ENCODE measurements at regions not wholly inside any gene's neighbourhood (a gene's known extent, or its start where the extent isn't known, plus 50 kb on each side); places are given as distances from the start of the nearest gene placed in this dataset.

DNA sequence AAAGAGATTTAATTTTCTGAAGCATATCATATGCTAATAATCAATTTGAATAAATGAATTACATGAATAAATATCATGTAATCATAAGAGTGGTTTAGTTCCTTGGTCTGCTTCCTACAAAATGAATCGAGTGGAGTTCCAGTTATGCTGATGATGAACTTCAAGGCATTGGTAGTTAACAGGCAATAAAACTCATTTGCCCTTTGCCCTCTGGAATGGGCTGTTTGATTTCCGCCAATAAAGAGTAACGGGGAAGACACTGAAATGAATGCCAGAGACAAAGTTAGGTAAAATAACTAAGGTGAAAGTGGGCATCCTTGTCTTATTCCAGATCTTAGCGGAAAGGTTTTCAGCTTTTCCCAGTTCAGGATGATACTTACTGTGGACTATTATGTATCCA, 90.1 kb downstream of the C3orf38 start:
- TF ChIP-seq, protein P1, sequence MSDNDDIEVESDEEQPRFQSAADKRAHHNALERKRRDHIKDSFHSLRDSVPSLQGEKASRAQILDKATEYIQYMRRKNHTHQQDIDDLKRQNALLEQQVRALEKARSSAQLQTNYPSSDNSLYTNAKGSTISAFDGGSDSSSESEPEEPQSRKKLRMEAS (IDR thresholded peaks at IDR 0.05; ENCODE audit: low read depth, low read length) = no peak
- TF ChIP-seq MYC (IDR thresholded peaks at IDR 0.05; ENCODE audit: low read depth, low read length) = no peak
- TF ChIP-seq, protein P2, sequence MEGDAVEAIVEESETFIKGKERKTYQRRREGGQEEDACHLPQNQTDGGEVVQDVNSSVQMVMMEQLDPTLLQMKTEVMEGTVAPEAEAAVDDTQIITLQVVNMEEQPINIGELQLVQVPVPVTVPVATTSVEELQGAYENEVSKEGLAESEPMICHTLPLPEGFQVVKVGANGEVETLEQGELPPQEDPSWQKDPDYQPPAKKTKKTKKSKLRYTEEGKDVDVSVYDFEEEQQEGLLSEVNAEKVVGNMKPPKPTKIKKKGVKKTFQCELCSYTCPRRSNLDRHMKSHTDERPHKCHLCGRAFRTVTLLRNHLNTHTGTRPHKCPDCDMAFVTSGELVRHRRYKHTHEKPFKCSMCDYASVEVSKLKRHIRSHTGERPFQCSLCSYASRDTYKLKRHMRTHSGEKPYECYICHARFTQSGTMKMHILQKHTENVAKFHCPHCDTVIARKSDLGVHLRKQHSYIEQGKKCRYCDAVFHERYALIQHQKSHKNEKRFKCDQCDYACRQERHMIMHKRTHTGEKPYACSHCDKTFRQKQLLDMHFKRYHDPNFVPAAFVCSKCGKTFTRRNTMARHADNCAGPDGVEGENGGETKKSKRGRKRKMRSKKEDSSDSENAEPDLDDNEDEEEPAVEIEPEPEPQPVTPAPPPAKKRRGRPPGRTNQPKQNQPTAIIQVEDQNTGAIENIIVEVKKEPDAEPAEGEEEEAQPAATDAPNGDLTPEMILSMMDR (IDR thresholded peaks at IDR 0.05; ENCODE audit: low read depth, low read length) = no peak
- TF ChIP-seq POLR2A (IDR thresholded peaks at IDR 0.05; ENCODE audit: extremely low read depth, insufficient read length) = no peak
- no peak overlapping the region for H3K4me3 ChIP-seq (ENCODE audit: low read depth, low read length)
- no peak for DNase-seq (ENCODE audit: low read depth)

DNA sequence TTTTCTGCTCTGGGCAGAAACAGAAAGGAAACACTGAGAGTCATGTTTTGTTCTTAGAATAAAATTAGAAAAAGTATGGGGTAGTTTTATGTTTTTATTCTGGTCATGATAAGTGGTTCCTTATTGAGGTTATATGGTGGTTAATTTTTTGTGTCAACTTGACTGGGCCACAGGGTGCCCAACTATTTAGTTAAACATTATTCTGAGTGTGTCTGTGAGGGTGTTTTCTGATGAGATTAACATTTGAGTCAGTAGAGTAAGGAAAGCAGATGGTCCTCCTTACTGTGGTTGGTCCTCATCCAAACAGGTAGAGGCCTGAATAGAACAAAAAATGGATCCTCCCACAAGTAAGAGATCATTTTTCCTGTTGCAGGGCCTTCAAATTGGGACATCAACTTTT, 98.9 kb downstream of the C3orf38 start:
- TF ChIP-seq MYC (IDR thresholded peaks at IDR 0.05; ENCODE audit: low read depth, low read length) (no peak), POLR2A (IDR thresholded peaks at IDR 0.05; ENCODE audit: extremely low read depth, insufficient read length) (no peak)
- TF ChIP-seq, protein P2 (IDR thresholded peaks at IDR 0.05; ENCODE audit: low read depth, low read length) = no peak
- TF ChIP-seq, protein P1 (IDR thresholded peaks at IDR 0.05; ENCODE audit: low read depth, low read length) = no peak
- DNase-seq (ENCODE audit: low read depth) = no peak
- no peak overlapping the region for H3K4me3 ChIP-seq (ENCODE audit: low read depth, low read length)

DNA sequence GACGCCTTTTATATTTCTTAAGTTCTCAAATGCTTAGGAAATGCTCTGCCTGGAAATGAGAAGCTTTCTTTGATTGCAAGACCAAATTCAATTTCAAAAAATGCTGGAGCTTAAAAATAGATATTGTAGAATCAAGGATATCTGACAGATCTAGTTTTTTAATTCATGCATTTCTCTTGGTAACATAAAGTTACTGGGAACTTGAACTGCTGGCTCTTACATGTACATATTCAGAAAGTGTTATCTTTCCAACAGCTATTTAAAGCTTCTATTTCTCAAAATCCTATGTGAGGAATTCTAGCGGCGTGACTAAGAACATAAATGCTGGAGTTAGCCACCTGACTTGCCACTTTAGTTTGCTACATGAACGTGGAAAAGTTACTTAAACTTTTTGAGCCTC, 109.3 kb downstream of the C3orf38 start:
- H3K4me3 ChIP-seq (ENCODE audit: low read depth, low read length) = no peak overlapping the region
- no peak for DNase-seq (ENCODE audit: low read depth)
- TF ChIP-seq, protein P1 (IDR thresholded peaks at IDR 0.05; ENCODE audit: low read depth, low read length) = no peak
- no peak for TF ChIP-seq POLR2A (IDR thresholded peaks at IDR 0.05; ENCODE audit: extremely low read depth, insufficient read length)
- TF ChIP-seq, protein P2 (IDR thresholded peaks at IDR 0.05; ENCODE audit: low read depth, low read length) = no peak
- no peak for TF ChIP-seq MYC (IDR thresholded peaks at IDR 0.05; ENCODE audit: low read depth, low read length)

DNA sequence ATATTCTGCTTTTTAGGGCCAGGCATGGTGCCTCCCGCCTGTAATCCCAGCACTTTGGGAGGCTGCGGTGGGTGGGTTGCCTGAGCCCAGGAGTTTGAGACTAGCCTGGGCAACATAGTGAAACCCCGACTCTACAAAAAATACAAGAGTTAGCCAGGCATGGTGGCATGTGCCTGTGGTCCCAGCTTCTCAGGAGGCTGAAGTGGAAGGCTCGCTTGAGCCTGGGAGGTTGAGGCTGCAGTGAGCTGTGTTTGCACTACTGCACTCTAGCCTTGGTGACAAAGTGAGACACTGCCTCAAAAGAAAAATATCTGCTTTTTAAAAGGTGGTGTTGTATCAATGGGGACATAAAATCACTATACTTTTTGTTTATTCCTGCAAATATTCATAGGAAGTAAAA, 112.8 kb downstream of the C3orf38 start:
- DNase-seq (ENCODE audit: low read depth) = no peak
- TF ChIP-seq POLR2A (IDR thresholded peaks at IDR 0.05; ENCODE audit: extremely low read depth, insufficient read length) = no peak
- TF ChIP-seq MYC (IDR thresholded peaks at IDR 0.05; ENCODE audit: low read depth, low read length) = no peak
- TF ChIP-seq, protein P1 (IDR thresholded peaks at IDR 0.05; ENCODE audit: low read depth, low read length) = no peak
- TF ChIP-seq, protein P2 (IDR thresholded peaks at IDR 0.05; ENCODE audit: low read depth, low read length) = no peak
- no peak overlapping the region for H3K4me3 ChIP-seq (ENCODE audit: low read depth, low read length)

DNA sequence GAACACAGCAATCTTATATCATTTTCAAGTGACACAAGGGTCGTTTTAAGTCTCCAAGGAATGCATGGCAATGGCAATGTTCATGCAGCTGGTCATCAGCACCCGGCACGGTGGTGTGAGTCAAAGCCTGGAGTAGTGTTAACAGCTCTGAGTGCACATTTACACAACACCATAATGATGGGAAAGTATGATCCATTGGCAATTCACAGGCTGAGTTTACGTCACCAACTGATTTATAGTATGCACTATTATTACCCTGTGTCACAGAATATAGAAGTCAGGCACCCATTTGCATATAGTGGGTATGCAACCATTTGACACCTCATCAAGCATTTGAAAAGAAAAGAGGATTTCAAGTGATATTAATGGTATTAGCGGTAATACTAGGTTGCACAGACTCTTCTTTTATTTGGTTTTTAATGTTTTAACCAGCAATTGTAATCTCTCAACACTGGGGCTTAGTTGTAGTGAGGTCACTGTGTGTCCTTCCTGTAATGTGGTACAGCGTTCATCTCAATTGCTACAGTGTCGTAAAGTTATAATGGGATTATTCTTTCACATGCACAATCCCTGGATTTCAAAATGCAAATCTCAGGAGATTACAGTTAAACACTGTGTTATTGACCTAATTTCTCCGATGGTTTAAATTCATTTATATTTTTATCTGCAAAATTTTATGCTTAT, 113.8 kb downstream of the C3orf38 start:
- no peak overlapping the region for H3K4me3 ChIP-seq (ENCODE audit: low read depth, low read length)
- DNase-seq (ENCODE audit: low read depth) = no peak
- TF ChIP-seq MYC (IDR thresholded peaks at IDR 0.05; ENCODE audit: low read depth, low read length) (no peak), POLR2A (IDR thresholded peaks at IDR 0.05; ENCODE audit: extremely low read depth, insufficient read length) (no peak)
- TF ChIP-seq, protein P2 (IDR thresholded peaks at IDR 0.05; ENCODE audit: low read depth, low read length) = no peak
- TF ChIP-seq, protein P1 (IDR thresholded peaks at IDR 0.05; ENCODE audit: low read depth, low read length) = no peak

All from NB4 (cell line).